GM23248 (cell line): ENCODE measurements at regions not wholly inside any gene's neighbourhood (a gene's known extent, or its start where the extent isn't known, plus 50 kb on each side); places are given as distances from the start of the nearest gene placed in this dataset.
"Not testable (repeated sequence)": the region's sequence is repeated elsewhere in the genome, so short reads cannot be mapped to it uniquely, and the experiment has no call there.

ENCODE experiments used
- DNase-seq: peaks from one replicate; pipeline ENCODE4 v3.0.0-alpha.2; 2015
- H2AFZ ChIP-seq: fragments of 200-600 bp; sonication (generic); 2 replicates; pipeline ENCODE4 v1.6.1; 2016; ENCODE audit warnings: antibody characterized with exemption
- H3F3A ChIP-seq: fragments of 200-600 bp; sonication (generic); 2 replicates; pipeline ENCODE4 v1.6.1; 2016; ENCODE audit warnings: mild to moderate bottlenecking, antibody characterized with exemption, mixed run types; ENCODE audit not compliant: insufficient read depth
- H3K27ac ChIP-seq: fragments of 200-600 bp; sonication (generic); 2 replicates; pipeline ENCODE4 v1.5.1; 2016; ENCODE audit warnings: mild to moderate bottlenecking
- H3K27me3 ChIP-seq: fragments of 200-600 bp; sonication (generic); replicated peaks from 2 replicates; pipeline ENCODE4 v1.6.1; 2016; ENCODE audit warnings: mild to moderate bottlenecking; ENCODE audit not compliant: insufficient read depth
- H3K36me3 ChIP-seq: fragments of 200-600 bp; sonication (generic); 2 replicates; pipeline ENCODE4 v1.6.1; 2016; ENCODE audit warnings: low read depth, mild to moderate bottlenecking
- H3K4me1 ChIP-seq: fragments of 200-600 bp; sonication (generic); 2 replicates; pipeline ENCODE4 v1.6.1; 2016; ENCODE audit warnings: mild to moderate bottlenecking; ENCODE audit not compliant: insufficient read depth
- H3K4me2 ChIP-seq: fragments of 200-600 bp; sonication (generic); one replicate; pipeline ENCODE4 v1.6.1; 2016; ENCODE audit warnings: mild to moderate bottlenecking; ENCODE audit not compliant: unreplicated experiment
- H3K4me3 ChIP-seq: fragments of 200-600 bp; sonication (generic); 2 replicates; pipeline ENCODE4 v1.5.1; 2016; ENCODE audit warnings: mild to moderate bottlenecking
- H3K79me2 ChIP-seq: fragments of 200-600 bp; sonication (generic); 2 replicates; pipeline ENCODE4 v1.6.1; 2016; ENCODE audit warnings: mild to moderate bottlenecking; ENCODE audit not compliant: insufficient read depth
- H3K9ac ChIP-seq: fragments of 200-600 bp; sonication (generic); 2 replicates; pipeline ENCODE4 v1.6.1; 2016; ENCODE audit warnings: mild to moderate bottlenecking
- H3K9me2 ChIP-seq: fragments of 200-600 bp; sonication (generic); 2 replicates; pipeline ENCODE4 v1.6.1; 2016; ENCODE audit warnings: mixed run types, mild to moderate bottlenecking, moderate library complexity; ENCODE audit not compliant: insufficient read depth
- H3K9me3 ChIP-seq: fragments of 200-600 bp; sonication (generic); one replicate; pipeline ENCODE4 v1.6.1; 2017; ENCODE audit warnings: low read depth
- H4K20me1 ChIP-seq: fragments of 200-600 bp; sonication (generic); 2 replicates; pipeline ENCODE4 v1.6.0; 2016; ENCODE audit not compliant: insufficient read depth
- EZH2 ChIP-seq: fragments of 200-600 bp; sonication (generic); IDR thresholded peaks from 2 replicates; pipeline ENCODE4 v1.6.1; 2018; ENCODE audit warnings: antibody characterized with exemption, mild to moderate bottlenecking; ENCODE audit not compliant: insufficient read depth, poor library complexity, severe bottlenecking
- EZH2phosphoT487 ChIP-seq: fragments of 200-600 bp; sonication (generic); IDR thresholded peaks from 2 replicates; pipeline ENCODE4 v1.6.1; 2018; ENCODE audit warnings: antibody characterized with exemption, moderate library complexity, mild to moderate bottlenecking, low read depth; ENCODE audit not compliant: insufficient read depth
- WGBS, 2 experiments: methylation state at CpG; one replicate each; pipeline ENCODE4 v1.1.6; 2015 to 2017; ENCODE audit warnings: low lambda C conversion rate in 2 of 2, low coverage in 1 of 2; ENCODE audit errors: missing lambda C conversion rate in 2 of 2; 5-methylcytosine and 5-hydroxymethylcytosine counted together
- in situ Hi-C: fragments of 300-500 bp; cut with MboI; formaldehyde crosslinking; loops from 2 replicates; pipeline ENCODE4 v1.15.0; 2020

DNA sequence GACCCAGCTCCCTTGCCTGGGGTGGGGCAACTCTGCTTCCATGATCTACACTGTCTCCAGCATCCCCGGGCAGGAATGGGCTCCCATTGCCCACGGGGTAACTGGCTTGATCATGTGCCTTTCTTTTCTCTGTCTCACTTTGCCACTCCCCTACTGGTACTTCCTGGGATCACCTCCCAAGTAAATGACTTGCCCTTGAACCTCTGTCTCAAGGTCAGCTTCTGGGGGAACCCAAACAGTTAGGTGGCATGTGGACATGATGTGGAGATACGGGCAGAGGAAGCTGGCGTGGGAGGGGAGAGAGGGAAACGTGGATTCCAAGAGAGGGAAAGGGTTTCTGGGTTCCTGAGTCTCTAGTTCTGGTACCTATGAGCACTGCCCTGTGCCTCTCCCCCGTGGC lies 63.8 kb upstream of the RALY start:
- H4K20me1 ChIP-seq, result no peaks in the 10 kb centered on the region
- no peak overlapping the region for H3K4me3 ChIP-seq
- H3K4me2 ChIP-seq, result no peak overlapping the region
- DNase-seq, result no peak
- no peak overlapping the region for H2AFZ ChIP-seq
- H3K9me2 ChIP-seq, result no peaks in the 10 kb centered on the region
- TF ChIP-seq EZH2, result no peak
- TF ChIP-seq EZH2phosphoT487, result no peak
- in situ Hi-C loops, result no loop called here
- no peak overlapping the region for H3K9ac ChIP-seq
- no peaks in the 10 kb centered on the region for H3K36me3 ChIP-seq
- no peaks in the 10 kb centered on the region for H3F3A ChIP-seq
- H3K4me1 ChIP-seq, result peaks cover 10% of the 10 kb centered on the region; the same call in 1 of the 2 replicates
- H3K79me2 ChIP-seq, result no peaks in the 10 kb centered on the region
- H3K9me3 ChIP-seq, result no peaks in the 10 kb centered on the region
- H3K27ac ChIP-seq, result no peak overlapping the region
- 25 to 39% methylated on average over 6 of the region's 6 CpGs for WGBS, 2 experiments
- peaks cover 5% of the 10 kb centered on the region; the same call in 1 of the 2 replicates for H3K27me3 ChIP-seq

DNA sequence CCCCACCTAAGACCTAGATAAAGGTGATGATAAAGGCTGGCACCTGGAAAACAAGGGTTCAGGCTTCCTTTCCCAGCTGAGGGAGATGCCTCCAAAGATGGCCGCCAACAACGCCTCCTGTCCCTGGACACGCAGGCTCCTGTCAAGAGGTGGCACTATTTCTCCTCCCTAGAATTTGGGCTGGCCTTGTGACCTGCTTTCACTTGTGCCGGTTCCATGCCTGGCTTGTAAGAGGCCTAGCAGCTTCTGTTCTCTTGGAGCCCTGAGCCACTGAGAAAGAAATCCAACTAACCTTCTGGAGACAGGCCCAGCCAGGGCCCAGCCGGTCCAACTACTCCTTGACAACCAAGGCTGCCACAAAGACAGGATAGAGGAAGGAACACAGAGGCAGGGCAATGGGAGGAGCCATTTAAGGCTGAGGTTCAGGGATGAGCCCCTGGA lies 60.2 kb upstream of the RALY start:
- Histone ChIP-seq H3K27ac (no peak overlapping the region), H3K36me3 (no peaks in the 10 kb centered on the region), H3K4me3 (no peak overlapping the region), H3K4me2 (no peak overlapping the region), H3K9ac (peak overlapping the region; percentile 40; the same call in 1 of the 2 replicates), H3K4me1 (no peaks in the 10 kb centered on the region), H3K79me2 (no peaks in the 10 kb centered on the region), H3K9me3 (no peaks in the 10 kb centered on the region), H3K9me2 (no peaks in the 10 kb centered on the region), H3F3A (no peaks in the 10 kb centered on the region), H4K20me1 (no peaks in the 10 kb centered on the region), H2AFZ (peak overlapping the region; percentile 90), H3K27me3 (no peaks in the 10 kb centered on the region; the same call in 1 of the 2 replicates)
- WGBS, 2 experiments, result 17 to 22% methylated on average over 5 of the region's 5 CpGs
- TF ChIP-seq EZH2phosphoT487 (no peak), EZH2 (no peak)
- peak; percentile 89 for DNase-seq
- in situ Hi-C loops, result no loop called here

DNA sequence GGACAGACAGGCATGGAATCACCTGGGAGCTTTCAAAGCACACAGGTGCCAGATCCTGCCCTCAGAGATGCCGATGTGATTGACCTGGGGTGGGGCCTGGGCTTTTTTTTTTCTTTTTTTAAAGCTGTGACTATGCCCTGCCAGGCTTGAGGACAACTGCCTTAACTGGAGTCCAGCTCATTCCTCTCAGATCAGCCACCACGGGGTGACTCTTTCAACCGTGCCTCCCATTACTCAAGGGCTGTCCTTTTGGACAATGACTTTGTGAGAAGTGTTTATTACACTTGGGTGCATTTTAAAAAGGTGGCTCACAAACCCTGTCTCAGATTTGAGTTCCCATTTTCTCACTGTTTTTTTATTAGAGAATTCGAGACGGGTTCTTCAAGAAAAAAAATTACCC lies 57.1 kb upstream of the RALY start:
- Histone ChIP-seq H3K4me1 (no peaks in the 10 kb centered on the region), H3K4me2 (no peak overlapping the region), H2AFZ (no peak overlapping the region), H3K4me3 (no peak overlapping the region), H3K79me2 (no peaks in the 10 kb centered on the region), H3K36me3 (no peaks in the 10 kb centered on the region), H3K9ac (no peak overlapping the region), H3F3A (no peaks in the 10 kb centered on the region), H3K27ac (no peak overlapping the region), H3K27me3 (no peaks in the 10 kb centered on the region), H4K20me1 (no peaks in the 10 kb centered on the region), H3K9me3 (no peaks in the 10 kb centered on the region), H3K9me2 (no peaks in the 10 kb centered on the region)
- WGBS, 2 experiments, result 38 to 53% methylated on average over 5 of the region's 5 CpGs
- in situ Hi-C loops, result no loop called here
- DNase-seq, result no peak
- TF ChIP-seq EZH2phosphoT487, result no peak
- no peak for TF ChIP-seq EZH2

DNA sequence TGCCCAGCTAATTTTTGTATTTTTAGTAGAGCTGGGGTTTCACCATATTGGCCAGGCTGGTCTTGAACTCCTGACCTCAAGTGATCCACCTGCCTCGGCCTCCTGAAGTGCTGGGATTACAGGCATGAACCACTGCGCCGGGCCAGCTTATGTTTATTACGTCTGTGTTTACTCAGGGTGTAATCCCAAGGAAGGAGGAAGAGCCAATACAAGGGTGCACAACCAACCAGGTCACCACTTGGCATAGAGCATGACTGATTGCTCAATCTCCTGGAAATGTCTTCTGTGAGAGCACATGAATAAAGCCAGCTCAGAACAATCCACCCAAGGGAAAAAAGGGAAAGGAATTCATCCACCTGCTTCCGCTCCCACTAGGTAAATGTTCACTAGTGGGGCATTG lies 54.7 kb upstream of the RALY start:
- H3K4me1 ChIP-seq, H3K79me2 ChIP-seq, H3K9me2 ChIP-seq, H2AFZ ChIP-seq, H3F3A ChIP-seq, H3K4me2 ChIP-seq, in situ Hi-C loops, H3K27ac ChIP-seq, H3K27me3 ChIP-seq, H3K9ac ChIP-seq, H3K9me3 ChIP-seq, H3K4me3 ChIP-seq, H3K36me3 ChIP-seq, H4K20me1 ChIP-seq: not testable (repeated sequence)
- peak; percentile 65 for DNase-seq
- 69 to 70% methylated on average over 5 of the region's 5 CpGs for WGBS, 2 experiments

DNA sequence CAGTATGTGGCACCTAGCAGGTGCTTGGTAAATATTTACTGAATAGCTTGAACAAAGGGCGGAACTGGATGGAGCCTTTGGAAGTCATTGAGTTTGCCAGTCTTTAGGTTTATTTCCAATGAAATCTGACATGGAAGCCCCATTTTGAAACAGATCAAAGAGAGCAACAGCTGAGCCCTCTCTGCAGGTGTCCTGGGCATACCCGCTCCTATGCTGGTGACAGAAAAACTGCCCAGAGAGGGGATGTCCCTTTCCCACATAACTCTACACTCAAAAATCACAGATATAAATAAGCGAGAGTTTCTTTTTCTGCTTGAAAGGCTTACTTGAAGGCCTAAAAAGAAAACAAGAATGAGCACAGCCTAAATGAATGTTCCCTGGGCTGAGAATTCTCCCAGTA lies 53.0 kb upstream of the RALY start:
- no peak for DNase-seq
- H3K9ac ChIP-seq, result no peak overlapping the region
- no peaks in the 10 kb centered on the region for H3K27me3 ChIP-seq
- H3K27ac ChIP-seq, result no peak overlapping the region
- H3K4me3 ChIP-seq, result no peak overlapping the region
- no peak overlapping the region for H2AFZ ChIP-seq
- TF ChIP-seq EZH2, result no peak
- no peak for TF ChIP-seq EZH2phosphoT487
- H4K20me1 ChIP-seq, result no peaks in the 10 kb centered on the region
- no peaks in the 10 kb centered on the region for H3K79me2 ChIP-seq
- no peaks in the 10 kb centered on the region for H3K9me3 ChIP-seq
- 93 to 98% methylated on average over 3 of the region's 3 CpGs for WGBS, 2 experiments
- no peaks in the 10 kb centered on the region for H3F3A ChIP-seq
- H3K36me3 ChIP-seq, result no peaks in the 10 kb centered on the region
- H3K4me2 ChIP-seq, result no peak overlapping the region
- no peaks in the 10 kb centered on the region for H3K9me2 ChIP-seq
- in situ Hi-C loops, result no loop called here
- H3K4me1 ChIP-seq, result no peaks in the 10 kb centered on the region
